ENCODE measurements at regions not wholly inside any gene's neighbourhood (a gene's known extent, or its start where the extent isn't known, plus 50 kb on each side); places are given as distances from the start of the nearest gene placed in this dataset.

- Histone ChIP-seq H3K9me3 (ENCODE audit: severe bottlenecking) (no peaks in the 10 kb centered on the region), H3K27me3 (ENCODE audit: insufficient read depth, poor library complexity, severe bottlenecking) (no peaks in the 10 kb centered on the region), H3K4me1 (ENCODE audit: insufficient read depth, poor library complexity, severe bottlenecking) (no peaks in the 10 kb centered on the region), H3K36me3 (ENCODE audit: low read depth) (no peaks in the 10 kb centered on the region), H3K4me3 (ENCODE audit: severe bottlenecking) (no peak overlapping the region), H3K27ac (ENCODE audit: poor library complexity, severe bottlenecking) (no peak overlapping the region)
- no peak for ATAC-seq (ENCODE audit: low read depth)
- no peak for TF ChIP-seq CTCF (IDR thresholded peaks at IDR 0.05; ENCODE audit: poor library complexity, severe bottlenecking)
- DNase-seq (ENCODE audit: low spot score), result no peak
These were observed 406.9 kb downstream of the TMEM114 start for GRCh38 chr16:8183176-8184099.

- TF ChIP-seq CTCF (IDR thresholded peaks at IDR 0.05; ENCODE audit: poor library complexity, severe bottlenecking), result no peak
- Histone ChIP-seq H3K27me3 (ENCODE audit: insufficient read depth, poor library complexity, severe bottlenecking) (no peaks in the 10 kb centered on the region), H3K4me3 (ENCODE audit: severe bottlenecking) (no peak overlapping the region), H3K27ac (ENCODE audit: poor library complexity, severe bottlenecking) (no peak overlapping the region), H3K4me1 (ENCODE audit: insufficient read depth, poor library complexity, severe bottlenecking) (no peaks in the 10 kb centered on the region), H3K36me3 (ENCODE audit: low read depth) (no peaks in the 10 kb centered on the region), H3K9me3 (ENCODE audit: severe bottlenecking) (no peaks in the 10 kb centered on the region)
- ATAC-seq (ENCODE audit: low read depth) (no peak), DNase-seq (ENCODE audit: low spot score) (no peak)
These were observed 407.6 kb downstream of the TMEM114 start for GRCh38 chr16:8182761-8183160.

GRCh38 chr16:8179615-8180014, 410.7 kb downstream of the TMEM114 start:
- TF ChIP-seq CTCF (IDR thresholded peaks at IDR 0.05; ENCODE audit: poor library complexity, severe bottlenecking), result no peak
- DNase-seq (ENCODE audit: low spot score) (no peak), ATAC-seq (ENCODE audit: low read depth) (no peak)
- no peak overlapping the region for H3K27ac ChIP-seq (ENCODE audit: poor library complexity, severe bottlenecking)
- H3K36me3 ChIP-seq (ENCODE audit: low read depth), result no peaks in the 10 kb centered on the region
- no peaks in the 10 kb centered on the region for H3K27me3 ChIP-seq (ENCODE audit: insufficient read depth, poor library complexity, severe bottlenecking)
- no peaks in the 10 kb centered on the region for H3K4me1 ChIP-seq (ENCODE audit: insufficient read depth, poor library complexity, severe bottlenecking)
- H3K9me3 ChIP-seq (ENCODE audit: severe bottlenecking), result peaks cover 1% of the 10 kb centered on the region
- H3K4me3 ChIP-seq (ENCODE audit: severe bottlenecking), result no peak overlapping the region

- ATAC-seq (ENCODE audit: low read depth), result no peak
- H3K4me1 ChIP-seq (ENCODE audit: insufficient read depth, poor library complexity, severe bottlenecking), result no peaks in the 10 kb centered on the region
- DNase-seq (ENCODE audit: low spot score), result no peak
- H3K4me3 ChIP-seq (ENCODE audit: severe bottlenecking), result no peak overlapping the region
- H3K27ac ChIP-seq (ENCODE audit: poor library complexity, severe bottlenecking), result no peak overlapping the region
- peaks cover 1% of the 10 kb centered on the region for H3K9me3 ChIP-seq (ENCODE audit: severe bottlenecking)
- no peaks in the 10 kb centered on the region for H3K36me3 ChIP-seq (ENCODE audit: low read depth)
- no peaks in the 10 kb centered on the region for H3K27me3 ChIP-seq (ENCODE audit: insufficient read depth, poor library complexity, severe bottlenecking)
- TF ChIP-seq CTCF (IDR thresholded peaks at IDR 0.05; ENCODE audit: poor library complexity, severe bottlenecking), result no peak
These were observed 412.0 kb downstream of the TMEM114 start for GRCh38 chr16:8178271-8178670.

GRCh38 chr16:8175411-8175810, 414.9 kb downstream of the TMEM114 start:
- H3K36me3 ChIP-seq (ENCODE audit: low read depth), result no peaks in the 10 kb centered on the region

More at GRCh38 chr16:8175411-8175810, 414.9 kb downstream of the TMEM114 start:
- Histone ChIP-seq H3K27me3 (ENCODE audit: insufficient read depth, poor library complexity, severe bottlenecking) (no peaks in the 10 kb centered on the region), H3K4me1 (ENCODE audit: insufficient read depth, poor library complexity, severe bottlenecking) (no peaks in the 10 kb centered on the region), H3K9me3 (ENCODE audit: severe bottlenecking) (peaks cover 1% of the 10 kb centered on the region), H3K27ac (ENCODE audit: poor library complexity, severe bottlenecking) (no peak overlapping the region), H3K4me3 (ENCODE audit: severe bottlenecking) (no peak overlapping the region)
- ATAC-seq (ENCODE audit: low read depth) (no peak), DNase-seq (ENCODE audit: low spot score) (no peak)
- TF ChIP-seq CTCF (IDR thresholded peaks at IDR 0.05; ENCODE audit: poor library complexity, severe bottlenecking), result no peak

All from RWPE2 (cell line).